Chondrocyte (in vitro differentiated cells): ENCODE measurements at regions not wholly inside any gene's neighbourhood (a gene's known extent, or its start where the extent isn't known, plus 50 kb on each side); places are given as distances from the start of the nearest gene placed in this dataset.
A peak's percentile ranks its signal among the peaks of the same experiment; 100 is the strongest.
"Not testable (repeated sequence)": the region's sequence is repeated elsewhere in the genome, so short reads cannot be mapped to it uniquely, and the experiment has no call there.

Experiments used
- DNase-seq: peaks from one replicate; pipeline ENCODE4 v3.0.0; 2021; ENCODE audit warnings: mixed read lengths, low spot score
- H3K27ac Mint-ChIP-seq: one replicate; pipeline ENCODE4 v1.8.0; 2021; ENCODE audit warnings: mild to moderate bottlenecking, moderate library complexity, mixed read lengths; ENCODE audit not compliant: unreplicated experiment
- H3K27me3 Mint-ChIP-seq: 2 replicates; pipeline ENCODE4 v1.8.0; 2021; ENCODE audit warnings: low read depth, mixed read lengths
- H3K36me3 Mint-ChIP-seq: 2 replicates; pipeline ENCODE4 v1.8.0; 2021; ENCODE audit warnings: low read depth, mixed read lengths
- H3K4me1 Mint-ChIP-seq: 2 replicates; pipeline ENCODE4 v1.8.0; 2021; ENCODE audit warnings: low read depth, mild to moderate bottlenecking, mixed read lengths
- H3K4me3 Mint-ChIP-seq: one replicate; pipeline ENCODE4 v1.8.0; 2021; ENCODE audit warnings: mild to moderate bottlenecking, moderate library complexity, mixed read lengths; ENCODE audit not compliant: unreplicated experiment
- H3K9me3 Mint-ChIP-seq: 2 replicates; pipeline ENCODE4 v1.8.0; 2021; ENCODE audit warnings: low read depth, mixed read lengths
- CTCF ChIP-seq: fragments of 200-600 bp; sonication (generic); IDR thresholded peaks from 2 replicates; pipeline ENCODE4 v1.5.0; 2021; ENCODE audit warnings: antibody characterized with exemption, mild to moderate bottlenecking, moderate library complexity

DNA sequence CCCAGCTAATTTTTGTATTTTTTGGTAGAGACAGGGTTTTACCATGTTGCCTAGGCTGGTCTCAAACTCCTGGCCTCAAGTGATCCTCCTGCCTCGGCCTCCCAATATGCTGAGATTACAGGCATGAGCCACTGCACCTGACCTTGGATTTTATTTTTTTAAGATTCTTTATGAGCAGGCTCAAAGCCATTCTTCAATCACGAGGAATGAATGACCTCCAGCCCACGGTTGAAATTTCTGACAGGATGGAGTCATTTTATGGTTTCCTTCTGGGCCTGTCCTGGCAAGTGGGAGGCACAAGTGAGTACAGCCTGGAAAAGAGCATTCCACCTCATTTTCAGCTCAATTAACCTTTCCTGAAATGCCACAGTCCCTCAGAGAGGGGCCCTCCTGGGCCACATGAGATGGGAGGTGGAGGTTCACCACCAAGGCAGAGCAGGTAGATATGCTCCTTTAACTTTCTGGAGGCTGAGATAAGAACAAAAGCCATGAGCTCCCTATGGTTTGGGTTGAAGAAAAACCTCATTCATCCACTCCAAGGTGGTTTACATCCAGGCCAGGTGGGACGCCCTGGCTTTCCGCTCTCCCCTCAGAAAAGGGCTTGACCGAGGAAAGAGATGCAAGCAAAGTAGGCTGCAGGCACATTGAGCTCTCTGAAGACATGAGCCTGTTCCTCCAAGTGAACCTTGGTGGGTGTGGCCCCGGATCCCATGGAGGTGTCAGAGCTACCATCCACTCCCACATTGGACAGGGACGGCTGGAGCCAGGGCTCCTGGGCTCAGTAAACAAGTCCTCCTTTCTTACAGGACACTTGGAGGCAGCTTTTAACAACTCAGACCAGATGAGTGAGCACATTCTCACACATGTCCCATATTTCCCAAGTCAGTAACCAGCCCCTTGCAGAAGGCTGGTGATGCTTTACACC lies 208.5 kb upstream of the SSTR4 start:
- H3K27ac Mint-ChIP-seq = no peak overlapping the region
- H3K9me3 Mint-ChIP-seq = no peaks in the 10 kb centered on the region
- H3K4me3 Mint-ChIP-seq = no peak overlapping the region
- peaks cover 35% of the 10 kb centered on the region for H3K4me1 Mint-ChIP-seq
- peaks cover 2% of the 10 kb centered on the region for H3K36me3 Mint-ChIP-seq
- TF ChIP-seq CTCF = no peak
- DNase-seq = no peak
- H3K27me3 Mint-ChIP-seq = no peaks in the 10 kb centered on the region

DNA sequence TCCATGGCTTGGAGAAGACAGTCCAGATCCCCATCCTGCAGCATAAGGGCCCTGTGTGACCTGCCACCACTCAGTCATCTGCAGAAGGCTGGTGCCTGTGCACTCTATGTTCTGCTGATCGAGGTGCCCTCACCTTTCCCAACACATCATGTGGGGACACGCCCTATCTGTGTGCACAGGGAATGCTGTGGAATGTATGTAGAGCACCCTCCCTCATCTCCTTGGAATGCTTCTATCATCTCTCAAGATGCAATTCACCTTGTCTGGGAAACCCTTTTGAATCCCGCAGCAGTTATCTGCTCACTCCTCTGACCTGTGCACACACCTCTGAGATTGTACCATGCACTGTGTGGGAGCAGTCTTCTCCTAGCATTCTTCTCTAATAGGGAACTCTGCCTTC lies 207.2 kb upstream of the SSTR4 start:
- no peaks in the 10 kb centered on the region for H3K9me3 Mint-ChIP-seq
- H3K36me3 Mint-ChIP-seq = peaks cover 2% of the 10 kb centered on the region
- DNase-seq = no peak
- TF ChIP-seq CTCF = no peak
- no peaks in the 10 kb centered on the region for H3K27me3 Mint-ChIP-seq
- peaks cover 30% of the 10 kb centered on the region for H3K4me1 Mint-ChIP-seq
- no peak overlapping the region for H3K4me3 Mint-ChIP-seq
- H3K27ac Mint-ChIP-seq = no peak overlapping the region

DNA sequence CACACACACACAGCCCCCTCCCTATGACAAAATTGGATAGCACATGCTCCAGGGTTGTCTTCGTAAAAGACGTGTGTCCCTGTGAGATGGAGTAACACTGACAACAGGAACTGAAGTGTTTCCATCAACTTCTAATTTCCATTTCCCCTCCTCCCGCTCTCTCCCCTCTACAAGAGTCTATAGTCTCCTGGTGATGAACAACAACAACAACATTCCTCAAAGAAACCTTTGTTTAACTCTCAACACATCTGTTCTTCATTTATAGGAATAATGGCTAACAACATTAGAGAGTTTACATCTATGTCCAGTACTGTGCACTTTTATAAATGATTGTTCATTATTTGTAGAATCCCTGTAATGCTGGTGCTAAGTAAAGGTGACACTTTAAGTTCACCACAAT lies 205.8 kb upstream of the SSTR4 start:
- Mint-ChIP-seq H3K36me3 (peaks cover 2% of the 10 kb centered on the region), H3K4me3 (no peak overlapping the region), H3K27ac (no peak overlapping the region), H3K4me1 (peaks cover 28% of the 10 kb centered on the region), H3K9me3 (no peaks in the 10 kb centered on the region), H3K27me3 (no peaks in the 10 kb centered on the region)
- no peak for TF ChIP-seq CTCF
- DNase-seq = no peak

- peaks cover 23% of the 10 kb centered on the region for H3K4me1 Mint-ChIP-seq
- DNase-seq = no peak
- TF ChIP-seq CTCF = no peak
- no peak overlapping the region for H3K4me3 Mint-ChIP-seq
- no peaks in the 10 kb centered on the region for H3K27me3 Mint-ChIP-seq
- peaks cover 2% of the 10 kb centered on the region for H3K36me3 Mint-ChIP-seq
- H3K9me3 Mint-ChIP-seq = no peaks in the 10 kb centered on the region
- no peak overlapping the region for H3K27ac Mint-ChIP-seq
Measured at GRCh38 chr20:22830138-22830537, 205.0 kb upstream of the SSTR4 start.

DNA sequence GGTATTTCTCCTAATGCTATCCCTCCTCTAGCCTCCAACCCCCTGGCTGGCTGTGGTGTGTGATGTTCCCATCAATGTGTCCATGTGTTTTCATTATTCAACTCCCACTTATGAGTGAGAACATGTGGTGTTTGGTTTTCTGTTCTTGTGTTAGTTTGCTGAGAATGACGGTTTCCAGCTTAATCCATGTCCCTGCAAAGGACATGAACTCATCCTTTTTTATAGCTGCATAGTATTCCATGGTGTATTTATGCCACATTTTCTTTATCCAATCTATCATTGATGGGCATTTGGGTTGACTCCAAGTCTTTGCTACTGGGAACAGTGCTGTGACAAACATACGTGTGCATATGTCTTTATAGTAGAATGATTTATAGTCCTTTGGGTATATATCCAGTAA lies 204.4 kb upstream of the SSTR4 start:
- not testable (repeated sequence) for H3K4me3 Mint-ChIP-seq, H3K36me3 Mint-ChIP-seq, H3K27ac Mint-ChIP-seq, H3K9me3 Mint-ChIP-seq, H3K27me3 Mint-ChIP-seq, DNase-seq
- H3K4me1 Mint-ChIP-seq = peaks cover 23% of the 10 kb centered on the region

DNA sequence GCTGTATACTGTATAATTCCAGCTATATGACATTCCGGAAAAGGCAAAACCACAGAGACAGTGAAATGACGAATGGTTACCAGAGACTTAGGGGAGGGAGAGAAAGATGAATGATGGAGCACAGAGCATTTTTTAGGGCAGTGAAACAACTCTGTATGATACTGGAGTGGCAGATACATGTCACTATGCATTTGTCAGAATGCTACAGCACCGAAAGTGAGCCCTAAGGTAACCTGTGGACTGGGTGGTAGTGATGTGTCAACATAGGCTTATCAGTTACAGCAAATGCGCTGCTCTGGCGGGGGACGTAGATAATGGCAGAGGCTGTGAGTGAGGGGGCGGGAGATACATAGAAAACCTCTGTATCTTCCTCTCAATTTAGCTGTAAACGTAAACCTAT lies 201.3 kb upstream of the SSTR4 start:
- DNase-seq = no peak
- Mint-ChIP-seq H3K4me3 (no peak overlapping the region), H3K36me3 (peaks cover 2% of the 10 kb centered on the region), H3K4me1 (peaks cover 39% of the 10 kb centered on the region), H3K27ac (peak overlapping the region; percentile 25), H3K9me3 (no peaks in the 10 kb centered on the region), H3K27me3 (no peaks in the 10 kb centered on the region)
- TF ChIP-seq CTCF = no peak
